Activated naive CD4-positive, alpha-beta T cell treated with anti-CD3 and anti-CD28 coated beads, Interleukin-2, amount 50 U/mL, for 24 hours (primary cell): ENCODE measurements at regions not wholly inside any gene's neighbourhood (a gene's known extent, or its start where the extent isn't known, plus 50 kb on each side); places are given as distances from the start of the nearest gene placed in this dataset.

ENCODE experiments used
- H3K27ac Mint-ChIP-seq: one replicate; pipeline ENCODE4 v1.8.0; 2021; ENCODE audit warnings: mild to moderate bottlenecking, mixed read lengths
- H3K27me3 Mint-ChIP-seq: one replicate; pipeline ENCODE4 v1.8.0; 2021; ENCODE audit warnings: mixed read lengths
- H3K36me3 Mint-ChIP-seq: one replicate; pipeline ENCODE4 v1.8.0; 2021; ENCODE audit warnings: mixed read lengths
- H3K4me1 Mint-ChIP-seq: one replicate; pipeline ENCODE4 v1.8.0; 2021; ENCODE audit warnings: mixed read lengths
- H3K4me3 Mint-ChIP-seq: one replicate; pipeline ENCODE4 v1.8.0; 2021; ENCODE audit warnings: mild to moderate bottlenecking, mixed read lengths
- H3K9me3 Mint-ChIP-seq: one replicate; pipeline ENCODE4 v1.8.0; 2021; ENCODE audit warnings: mixed read lengths

DNA sequence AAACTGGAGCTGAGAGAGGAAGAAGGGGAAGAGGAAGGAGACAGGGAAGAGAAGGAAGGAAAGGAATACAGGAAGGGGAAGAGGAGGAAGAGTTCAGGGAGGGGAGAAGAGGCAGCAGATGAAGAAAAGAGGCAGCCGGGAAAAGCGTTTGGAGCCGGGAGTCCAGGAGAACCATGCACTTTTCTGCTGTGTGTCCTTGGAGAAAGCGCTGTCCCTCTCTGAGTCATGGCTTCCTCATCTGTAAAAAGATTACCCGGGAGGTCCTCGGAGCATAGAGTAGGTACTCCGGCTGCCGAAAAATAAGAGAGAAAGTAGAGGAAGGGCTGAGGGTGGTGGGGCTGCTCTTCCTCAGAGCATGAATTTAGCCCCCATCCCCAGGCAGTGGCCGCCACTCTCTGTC, 226.9 kb downstream of the MN1 start:
- Mint-ChIP-seq H3K4me1 (no peaks in the 10 kb centered on the region), H3K4me3 (no peak overlapping the region), H3K36me3 (no peaks in the 10 kb centered on the region), H3K27ac (peak overlapping the region; percentile 20), H3K9me3 (no peaks in the 10 kb centered on the region), H3K27me3 (peaks cover 17% of the 10 kb centered on the region)

DNA sequence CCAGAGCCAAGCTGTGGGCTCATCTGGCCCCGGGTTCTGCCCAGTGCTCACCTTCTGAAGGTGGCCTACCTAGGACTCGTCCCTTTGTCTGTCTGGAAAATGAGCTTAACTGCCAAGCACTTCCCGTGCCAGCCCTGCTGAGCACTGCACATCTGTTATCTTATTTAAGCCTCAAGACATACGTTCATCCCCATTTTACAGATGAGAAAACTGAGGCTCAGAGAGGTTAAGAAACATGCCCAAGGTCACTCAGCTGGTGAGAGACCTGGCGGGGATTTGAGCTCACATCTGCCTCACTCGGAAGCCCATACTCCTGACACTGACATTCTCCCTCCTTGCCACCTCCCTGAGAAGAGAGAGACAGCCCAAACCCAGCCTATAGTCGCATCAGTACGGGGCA, 226.2 kb downstream of the MN1 start:
- Mint-ChIP-seq H3K9me3 (no peaks in the 10 kb centered on the region), H3K27ac (no peak overlapping the region), H3K4me3 (no peak overlapping the region), H3K4me1 (no peaks in the 10 kb centered on the region), H3K36me3 (no peaks in the 10 kb centered on the region), H3K27me3 (peaks cover 18% of the 10 kb centered on the region)

- H3K4me1 Mint-ChIP-seq: no peaks in the 10 kb centered on the region
- no peak overlapping the region for H3K4me3 Mint-ChIP-seq
Measured at GRCh38 chr22:27576413-27576812, 225.1 kb downstream of the MN1 start.

GRCh38 chr22:27576815-27577573, 224.6 kb downstream of the MN1 start:
- no peaks in the 10 kb centered on the region for H3K9me3 Mint-ChIP-seq
- no peak overlapping the region for H3K4me3 Mint-ChIP-seq
- no peaks in the 10 kb centered on the region for H3K36me3 Mint-ChIP-seq
- peaks cover 15% of the 10 kb centered on the region for H3K27me3 Mint-ChIP-seq
- H3K4me1 Mint-ChIP-seq: no peaks in the 10 kb centered on the region
- H3K27ac Mint-ChIP-seq: no peak overlapping the region

More at GRCh38 chr22:27576413-27576812, 225.1 kb downstream of the MN1 start:
- no peaks in the 10 kb centered on the region for H3K9me3 Mint-ChIP-seq
- H3K27ac Mint-ChIP-seq: no peak overlapping the region
- H3K36me3 Mint-ChIP-seq: no peaks in the 10 kb centered on the region
- H3K27me3 Mint-ChIP-seq: peaks cover 16% of the 10 kb centered on the region

- H3K27me3 Mint-ChIP-seq: peaks cover 11% of the 10 kb centered on the region
- no peaks in the 10 kb centered on the region for H3K9me3 Mint-ChIP-seq
- H3K27ac Mint-ChIP-seq: no peak overlapping the region
- H3K4me3 Mint-ChIP-seq: no peak overlapping the region
- H3K4me1 Mint-ChIP-seq: no peaks in the 10 kb centered on the region
- H3K36me3 Mint-ChIP-seq: no peaks in the 10 kb centered on the region
Measured at GRCh38 chr22:27577574-27577969, 224.0 kb downstream of the MN1 start.

GRCh38 chr22:27578937-27579617, 222.5 kb downstream of the MN1 start:
- no peaks in the 10 kb centered on the region for H3K9me3 Mint-ChIP-seq
- H3K4me3 Mint-ChIP-seq: no peak overlapping the region
- peaks cover 8% of the 10 kb centered on the region for H3K27me3 Mint-ChIP-seq
- H3K4me1 Mint-ChIP-seq: no peaks in the 10 kb centered on the region
- H3K36me3 Mint-ChIP-seq: no peaks in the 10 kb centered on the region
- H3K27ac Mint-ChIP-seq: no peak overlapping the region

GRCh38 chr22:27580311-27580897, 221.2 kb downstream of the MN1 start:
- H3K27me3 Mint-ChIP-seq: peaks cover 6% of the 10 kb centered on the region
- H3K4me1 Mint-ChIP-seq: no peaks in the 10 kb centered on the region
- H3K36me3 Mint-ChIP-seq: no peaks in the 10 kb centered on the region
- H3K9me3 Mint-ChIP-seq: no peaks in the 10 kb centered on the region
- H3K4me3 Mint-ChIP-seq: no peak overlapping the region
- H3K27ac Mint-ChIP-seq: no peak overlapping the region

- Mint-ChIP-seq H3K27ac (no peak overlapping the region), H3K27me3 (peaks cover 6% of the 10 kb centered on the region), H3K36me3 (no peaks in the 10 kb centered on the region), H3K9me3 (no peaks in the 10 kb centered on the region), H3K4me1 (no peaks in the 10 kb centered on the region), H3K4me3 (no peak overlapping the region)
Measured at GRCh38 chr22:27581236-27581635, 220.3 kb downstream of the MN1 start.

DNA sequence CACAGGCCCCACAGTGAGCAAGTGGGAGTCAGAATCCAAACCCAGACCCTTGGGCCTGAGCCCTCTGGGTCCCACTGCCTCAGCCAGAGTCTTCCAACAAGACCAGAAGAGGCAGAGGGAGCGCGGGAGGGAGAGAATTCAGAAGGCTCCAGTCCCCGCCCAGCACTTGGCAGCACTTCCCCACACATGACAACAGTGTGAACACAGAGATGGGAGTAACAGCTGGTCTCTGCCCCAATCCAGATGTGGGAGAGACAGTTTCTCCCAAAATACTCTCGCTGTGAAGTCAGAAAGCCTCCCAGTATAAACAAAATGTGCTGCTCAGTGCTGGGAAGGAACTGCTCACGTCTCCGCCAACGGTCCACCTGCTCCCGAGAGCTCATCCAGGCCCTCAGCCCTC, 219.9 kb downstream of the MN1 start:
- Mint-ChIP-seq H3K27me3 (peaks cover 6% of the 10 kb centered on the region), H3K4me1 (no peaks in the 10 kb centered on the region), H3K36me3 (no peaks in the 10 kb centered on the region), H3K4me3 (no peak overlapping the region), H3K27ac (no peak overlapping the region), H3K9me3 (no peaks in the 10 kb centered on the region)

- no peaks in the 10 kb centered on the region for H3K4me1 Mint-ChIP-seq
- H3K27ac Mint-ChIP-seq: no peak overlapping the region
- peaks cover 4% of the 10 kb centered on the region for H3K27me3 Mint-ChIP-seq
- no peaks in the 10 kb centered on the region for H3K9me3 Mint-ChIP-seq
- no peak overlapping the region for H3K4me3 Mint-ChIP-seq
- no peaks in the 10 kb centered on the region for H3K36me3 Mint-ChIP-seq
Measured at GRCh38 chr22:27583856-27584255, 217.7 kb downstream of the MN1 start.

GRCh38 chr22:27585141-27585540, 216.4 kb downstream of the MN1 start:
- no peak overlapping the region for H3K27ac Mint-ChIP-seq
- peaks cover 3% of the 10 kb centered on the region for H3K27me3 Mint-ChIP-seq
- H3K9me3 Mint-ChIP-seq: no peaks in the 10 kb centered on the region
- no peak overlapping the region for H3K4me3 Mint-ChIP-seq
- H3K4me1 Mint-ChIP-seq: no peaks in the 10 kb centered on the region
- no peaks in the 10 kb centered on the region for H3K36me3 Mint-ChIP-seq

DNA sequence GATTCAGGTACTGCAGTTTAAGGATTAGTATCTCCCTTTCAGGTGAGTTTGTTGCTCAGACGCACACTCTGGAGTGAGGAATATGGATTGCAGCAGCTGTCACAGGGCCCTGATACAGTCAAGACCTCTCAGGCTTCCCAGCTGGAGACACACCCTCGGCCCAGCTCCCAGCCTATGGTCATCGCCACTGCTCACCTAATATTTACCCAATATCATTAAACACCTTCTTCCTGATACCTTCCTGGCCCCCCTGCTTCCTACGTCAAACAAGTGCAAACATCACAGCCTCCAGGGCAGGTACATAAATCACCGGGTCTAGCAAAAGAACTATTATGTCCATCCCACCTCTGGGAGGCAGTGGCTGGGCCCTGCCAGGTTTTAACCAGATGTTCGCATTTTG, 213.3 kb downstream of the MN1 start:
- Mint-ChIP-seq H3K9me3 (no peaks in the 10 kb centered on the region), H3K4me1 (no peaks in the 10 kb centered on the region), H3K36me3 (no peaks in the 10 kb centered on the region), H3K4me3 (no peak overlapping the region), H3K27ac (no peak overlapping the region), H3K27me3 (no peaks in the 10 kb centered on the region)

DNA sequence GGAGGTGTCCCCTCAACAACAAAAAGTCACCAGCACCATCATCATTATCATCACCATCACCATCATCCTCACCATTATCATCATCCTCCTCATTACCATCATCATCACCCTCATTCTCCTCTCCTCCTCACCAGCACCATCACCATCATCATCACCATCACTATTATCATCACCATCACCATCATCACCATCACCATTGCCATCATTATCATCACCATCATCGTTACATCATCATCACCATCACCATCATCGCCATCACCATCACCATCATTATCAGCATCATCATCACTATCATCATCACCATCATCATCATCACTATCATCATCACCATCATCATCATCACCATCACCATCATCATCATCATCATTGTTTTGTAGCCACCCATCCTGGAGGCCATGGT, 212.6 kb downstream of the MN1 start:
- no peaks in the 10 kb centered on the region for H3K36me3 Mint-ChIP-seq
- H3K27ac Mint-ChIP-seq: no peak overlapping the region
- H3K4me3 Mint-ChIP-seq: no peak overlapping the region
- H3K27me3 Mint-ChIP-seq: no peaks in the 10 kb centered on the region
- no peaks in the 10 kb centered on the region for H3K4me1 Mint-ChIP-seq
- no peaks in the 10 kb centered on the region for H3K9me3 Mint-ChIP-seq

- H3K27me3 Mint-ChIP-seq: no peaks in the 10 kb centered on the region
- H3K27ac Mint-ChIP-seq: no peak overlapping the region
- no peaks in the 10 kb centered on the region for H3K9me3 Mint-ChIP-seq
- H3K36me3 Mint-ChIP-seq: no peaks in the 10 kb centered on the region
- no peaks in the 10 kb centered on the region for H3K4me1 Mint-ChIP-seq
- H3K4me3 Mint-ChIP-seq: no peak overlapping the region
Measured at GRCh38 chr22:27591060-27591459, 210.5 kb downstream of the MN1 start.

- Mint-ChIP-seq H3K27ac (no peak overlapping the region), H3K27me3 (no peaks in the 10 kb centered on the region), H3K4me1 (no peaks in the 10 kb centered on the region), H3K9me3 (no peaks in the 10 kb centered on the region), H3K4me3 (no peak overlapping the region), H3K36me3 (no peaks in the 10 kb centered on the region)
Measured at GRCh38 chr22:27593378-27593777, 208.2 kb downstream of the MN1 start.

- Mint-ChIP-seq H3K27ac (no peak overlapping the region), H3K4me1 (no peaks in the 10 kb centered on the region), H3K9me3 (no peaks in the 10 kb centered on the region), H3K4me3 (no peak overlapping the region), H3K36me3 (no peaks in the 10 kb centered on the region), H3K27me3 (no peaks in the 10 kb centered on the region)
Measured at GRCh38 chr22:27594020-27594419, 207.5 kb downstream of the MN1 start.
